ENCODE measurements at regions not wholly inside any gene's neighbourhood (a gene's known extent, or its start where the extent isn't known, plus 50 kb on each side); places are given as distances from the start of the nearest gene placed in this dataset.

GRCh38 chr4:181597766-181598165 lies 645.4 kb upstream of the TENM3 start:
- TF ChIP-seq CHD1 (IDR thresholded peaks at IDR 0.05; ENCODE audit: low read depth, low read length) (no peak), MAFK (IDR thresholded peaks at IDR 0.05; ENCODE audit: low read depth, low read length) (no peak), MAZ (IDR thresholded peaks at IDR 0.05; ENCODE audit: borderline replicate concordance, low read depth, low read length) (no peak), NFE2L2 (IDR thresholded peaks at IDR 0.05; ENCODE audit: low read depth, low read length) (no peak), SMC3 (IDR thresholded peaks at IDR 0.05; ENCODE audit: low read depth, low read length) (no peak), BHLHE40 (IDR thresholded peaks at IDR 0.05; ENCODE audit: low read depth, low read length) (no peak), RAD21 (IDR thresholded peaks at IDR 0.05; ENCODE audit: low read length) (no peak), MXI1 (IDR thresholded peaks at IDR 0.05; ENCODE audit: borderline replicate concordance, low read depth, low read length) (no peak), RFX5 (IDR thresholded peaks at IDR 0.05; ENCODE audit: low read depth, low read length) (no peak), CTCF (conservative IDR thresholded peaks at IDR 0.05; ENCODE audit: low read depth, low read length) (no peak), FOS (IDR thresholded peaks at IDR 0.05; ENCODE audit: low read depth, low read length) (no peak), ELK1 (IDR thresholded peaks at IDR 0.05; ENCODE audit: borderline replicate concordance, low read depth, low read length) (no peak)
- H2BK15ac ChIP-seq (ENCODE audit: low read depth, low read length), result no peak overlapping the region
- H3K9me3 ChIP-seq (ENCODE audit: control insufficient read depth, insufficient read depth, low read length), result no peaks in the 10 kb centered on the region
- no peak overlapping the region for H2AK9ac ChIP-seq (replicated peaks; ENCODE audit: low read depth, low read length, poor library complexity)
- in situ Hi-C loops (cut with MboI; ENCODE audit: low sequenced_read_pairs) (no loop called here), dilution Hi-C loops (cut with HindIII; ENCODE audit: low sequenced_read_pairs, unreplicated experiment) (no loop called here), intact Hi-C loops (cut with micrococcal nuclease) (no loop called here)
- H3K18ac ChIP-seq (ENCODE audit: low read depth, low read length), result no peak overlapping the region
- POLR2A ChIA-PET (ENCODE audit: unreplicated experiment), result no interaction called here
- H2BK120ac ChIP-seq (ENCODE audit: low read depth, low read length), result no peak overlapping the region
- H3K56ac ChIP-seq (ENCODE audit: extremely low read depth, insufficient read depth, low read length), result no peak overlapping the region
- H3K79me1 ChIP-seq (ENCODE audit: low read depth in 1 of 2, low read length in 2 of 2), result no peaks in the 10 kb centered on the region
- no peak overlapping the region for H4K91ac ChIP-seq (ENCODE audit: insufficient read depth, low read depth, low read length)
- H3K4ac ChIP-seq (ENCODE audit: low read depth, low read length), result no peak overlapping the region
- no peaks in the 10 kb centered on the region for H3K4me1 ChIP-seq (ENCODE audit: control insufficient read depth, insufficient read depth, low read length)
- H3K9ac ChIP-seq (ENCODE audit: low read depth, low read length), result no peak overlapping the region
- 73% methylated on average over 2 of the region's 4 CpGs; no CpG with 5 or more reads in 1 of the 2 experiments for WGBS, 2 experiments (ENCODE audit: extremely low coverage in 2 of 2, insufficient read length in 1 of 2)
- no peak overlapping the region for H4K5ac ChIP-seq (ENCODE audit: low read depth, low read length)
- no peak overlapping the region for H2AFZ ChIP-seq (replicated peaks; ENCODE audit: low read length, poor library complexity)
- H3K9me1 ChIP-seq (ENCODE audit: insufficient read depth, low read length), result no peaks in the 10 kb centered on the region
- H3K4me2 ChIP-seq (ENCODE audit: low read depth, low read length), result peak overlapping the region; percentile 30; the same call in 1 of the 2 replicates
- CTCF ChIA-PET, result interaction anchor here (0.6 to 1.0 kb wide), 3 partner anchors 9 to 1353 kb away, joined by 3 to 4 read pairs (median 3); no protein-coding TSS in a partner anchor
- H2BK20ac ChIP-seq (ENCODE audit: low read depth, low read length), result no peak overlapping the region
- ATAC-seq (ENCODE audit: low read depth), result peak; percentile 48; the same call in 1 of the 2 replicates
- no peaks in the 10 kb centered on the region for H3K36me3 ChIP-seq (ENCODE audit: control insufficient read depth, insufficient read depth, low read length)
- no peaks in the 10 kb centered on the region for H3K27me3 ChIP-seq (ENCODE audit: control insufficient read depth, insufficient read depth, low read length)
- no peak overlapping the region for H2AK5ac ChIP-seq (ENCODE audit: low read depth, low read length)
- no peak overlapping the region for H3K4me3 ChIP-seq (ENCODE audit: insufficient read depth, low read depth, low read length)
- no TSS peak for BruUV-seq (replicated peaks)
- no peak overlapping the region for H2BK5ac ChIP-seq (ENCODE audit: low read depth, low read length, poor library complexity, severe bottlenecking)
- H3K27ac ChIP-seq (ENCODE audit: insufficient read depth, low read length), result no peak overlapping the region
- H4K20me1 ChIP-seq (ENCODE audit: insufficient read depth, low read length), result no peaks in the 10 kb centered on the region
- DNase-seq, result peak; percentile 64
- no peak overlapping the region for H4K8ac ChIP-seq (ENCODE audit: low read depth in 2 of 2, low read length in 2 of 2)
- H3K14ac ChIP-seq (replicated peaks; ENCODE audit: low read depth, low read length), result no peak overlapping the region
- H3K23ac ChIP-seq (ENCODE audit: low read depth, low read length), result no peak overlapping the region

Data from IMR-90 (cell line).